ENCODE measurements at regions not wholly inside any gene's neighbourhood (a gene's known extent, or its start where the extent isn't known, plus 50 kb on each side); places are given as distances from the start of the nearest gene placed in this dataset.
"Not testable (repeated sequence)": the region's sequence is repeated elsewhere in the genome, so short reads cannot be mapped to it uniquely, and the experiment has no call there.

DNA sequence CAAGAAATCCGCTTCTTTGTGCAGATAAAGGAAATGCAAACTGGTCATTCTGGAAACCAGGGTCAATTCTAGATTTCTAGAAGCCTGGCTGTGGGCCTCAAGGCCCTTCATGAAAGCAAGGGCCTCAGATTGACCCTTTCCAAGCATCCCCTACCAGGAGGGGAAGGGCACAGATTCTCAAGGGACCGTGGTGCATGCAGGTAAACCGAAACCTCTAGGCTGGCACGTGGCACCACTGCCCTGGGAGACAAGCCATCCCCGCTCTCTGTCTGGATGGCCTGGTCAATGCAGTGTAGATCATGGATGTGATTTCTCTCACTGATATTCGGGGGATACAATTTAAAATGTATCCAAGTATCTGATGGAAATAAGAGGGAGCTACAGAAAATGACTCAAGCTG lies 69.4 kb downstream of the TOMM20 start:
- DNase-seq = no peak

DNA sequence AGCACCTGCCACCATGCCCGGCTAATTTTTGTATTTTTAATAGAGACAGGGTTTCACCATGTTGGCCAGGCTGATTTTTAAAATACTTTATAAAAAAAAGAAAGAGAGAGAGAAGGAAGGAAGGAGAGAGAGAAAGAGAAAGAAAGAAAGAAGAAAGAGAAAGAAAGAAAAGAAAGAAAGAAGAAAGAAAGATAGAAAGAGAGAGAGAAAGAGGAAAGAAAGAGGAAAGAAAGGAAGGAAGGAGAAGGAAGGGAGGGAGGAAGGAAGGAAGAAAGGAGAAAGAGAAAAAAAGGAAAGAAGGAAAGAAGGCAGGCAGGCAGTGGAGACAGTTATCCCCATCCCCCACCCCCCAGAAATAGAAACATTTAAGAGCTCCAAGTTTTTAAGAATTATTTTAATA lies 69.9 kb downstream of the TOMM20 start:
- no peak for DNase-seq

DNA sequence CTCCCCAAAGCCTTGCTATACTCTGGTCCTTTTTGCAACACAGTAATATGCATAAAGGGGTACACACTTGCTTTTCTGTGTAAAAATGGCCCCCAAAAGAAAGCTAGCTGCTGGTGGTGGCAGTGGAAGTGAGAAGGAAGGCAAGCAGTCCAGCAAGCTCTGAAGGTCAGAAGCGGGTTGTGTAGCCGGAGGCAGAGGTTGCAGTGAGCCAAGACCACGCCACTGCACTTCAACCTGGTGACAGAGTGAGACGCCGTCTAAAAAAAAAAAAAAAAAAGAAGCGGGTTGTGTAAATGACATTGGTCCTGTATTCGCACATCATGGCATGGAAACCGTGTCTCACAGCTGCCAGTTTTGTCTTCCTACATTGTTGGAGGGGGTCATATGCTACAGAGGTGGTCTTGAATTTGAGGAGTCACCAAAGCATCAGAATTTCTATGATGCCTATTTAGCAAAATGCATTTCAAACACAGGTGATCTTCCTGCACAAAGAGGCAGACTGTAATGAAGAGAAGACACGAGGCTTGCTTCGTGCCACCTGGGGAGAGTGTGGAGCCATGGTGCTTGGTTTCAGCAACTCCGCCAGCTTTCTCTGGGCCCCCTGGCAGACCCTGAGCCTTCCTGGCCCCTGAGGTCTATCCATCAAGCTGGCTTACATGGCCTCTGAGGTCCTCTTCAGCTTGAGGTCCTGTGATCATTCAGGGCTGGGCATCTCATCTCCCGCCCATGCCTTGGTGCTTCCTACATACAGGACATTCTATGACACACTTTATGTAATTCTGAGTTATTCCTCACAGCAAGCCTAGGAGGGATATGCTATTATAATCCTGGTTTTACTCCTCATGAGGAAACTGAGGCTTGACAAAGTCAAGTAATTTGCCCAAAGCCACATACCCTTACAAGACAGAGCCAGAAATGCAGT lies 71.0 kb downstream of the TOMM20 start:
- DNase-seq = no peak

DNA sequence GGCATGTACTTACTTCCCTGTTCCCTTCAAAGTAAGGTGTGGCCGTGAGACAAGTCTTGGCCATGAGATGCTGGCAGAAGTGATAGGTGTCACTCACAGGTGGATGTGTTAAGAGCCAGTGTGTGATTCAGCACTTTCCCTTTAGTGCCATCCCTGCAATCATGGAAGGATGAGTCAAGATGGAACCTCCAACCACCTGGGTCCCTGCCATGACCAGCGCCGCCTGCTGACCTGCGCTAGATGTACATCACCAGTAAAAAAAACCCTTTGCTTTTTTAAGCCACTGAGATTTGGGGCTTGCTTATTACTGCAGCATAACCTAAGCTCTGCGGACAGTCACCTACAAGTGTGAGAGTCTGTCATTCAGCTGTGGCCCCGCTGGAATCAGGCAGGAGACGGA lies 71.7 kb downstream of the TOMM20 start:
- no peak for DNase-seq

DNA sequence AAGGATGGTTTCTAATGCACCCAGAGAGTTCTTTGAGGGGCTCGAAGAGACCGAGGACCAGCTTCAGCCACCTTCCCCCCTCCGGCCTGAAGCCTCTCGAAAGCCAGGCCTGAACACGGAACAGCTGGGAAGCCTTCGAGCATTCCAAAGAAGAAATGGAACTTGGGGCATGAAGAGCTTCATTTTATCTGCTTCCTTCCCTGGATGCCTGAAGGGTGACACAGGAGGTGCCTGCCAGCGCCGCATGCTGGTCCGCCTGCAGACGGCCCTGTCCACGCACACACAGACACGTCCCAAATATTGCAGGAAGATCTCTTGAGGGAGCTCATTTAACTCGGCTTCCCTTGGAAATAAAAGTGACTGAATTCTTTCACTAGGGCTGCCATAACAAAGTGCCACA lies 73.7 kb downstream of the TOMM20 start:
- no peak for DNase-seq

DNA sequence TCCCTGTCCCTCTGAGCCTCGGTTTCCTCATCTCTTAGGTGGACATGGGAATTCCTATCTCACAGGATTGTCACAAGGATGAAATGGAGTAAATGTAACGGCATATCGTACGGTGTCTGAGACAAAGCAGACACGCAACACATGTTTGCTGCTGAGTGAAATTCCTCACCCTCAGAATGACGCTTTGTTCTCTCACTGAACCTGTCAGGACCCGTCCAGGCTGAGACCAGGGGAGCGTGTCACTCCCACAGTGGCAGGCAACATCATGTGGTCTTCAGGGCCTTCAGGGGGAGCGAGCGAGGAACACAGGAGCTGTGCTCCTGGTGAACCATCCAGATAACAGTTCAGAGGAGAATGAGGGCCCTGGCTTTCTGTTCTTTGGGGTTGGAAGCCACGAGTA lies 74.2 kb downstream of the TOMM20 start:
- DNase-seq = no peak

DNA sequence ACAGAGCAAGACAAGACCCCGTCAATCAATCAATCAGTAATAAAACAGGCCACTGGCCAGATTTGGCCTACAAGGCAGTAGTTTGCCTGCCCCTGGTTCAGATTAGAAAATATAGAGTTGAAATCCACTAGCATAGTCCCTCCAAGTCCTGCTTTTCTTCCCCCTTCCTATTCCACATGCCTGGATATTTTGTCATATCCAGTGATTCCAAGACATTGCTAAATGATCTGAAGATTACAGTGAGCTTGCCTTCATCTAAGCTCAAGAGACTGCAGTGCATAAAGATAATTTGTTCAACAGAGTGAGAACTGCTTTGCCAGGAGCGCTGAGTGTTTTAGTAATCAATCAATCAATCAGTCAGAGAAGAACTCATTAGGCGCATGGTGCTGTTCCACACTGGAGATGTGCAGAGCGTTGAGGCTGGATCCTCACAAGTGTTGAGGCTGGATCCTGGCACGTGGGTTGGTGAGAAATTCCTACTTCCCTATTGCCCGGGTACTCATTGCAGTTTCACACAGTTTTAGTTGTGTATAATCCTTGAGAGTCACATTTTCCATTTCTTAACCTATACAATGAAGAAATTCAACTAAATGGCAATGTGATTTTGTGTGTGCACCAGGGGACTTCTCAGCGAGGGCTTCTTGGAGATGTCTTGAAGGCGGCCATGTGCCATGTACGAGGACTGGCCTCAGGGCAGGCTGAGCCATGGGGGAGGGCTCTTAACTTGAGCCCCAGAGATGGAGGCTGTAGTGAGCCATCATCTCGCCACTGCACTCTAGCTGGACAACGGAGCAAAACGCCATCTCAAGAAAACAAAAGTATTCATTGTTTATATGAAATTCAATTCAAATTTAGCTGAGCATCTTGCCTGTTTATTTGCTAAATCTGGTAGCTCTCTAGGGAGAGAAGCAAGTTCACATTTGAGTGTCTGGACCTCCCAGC lies 76.3 kb downstream of the TOMM20 start:
- no peak for DNase-seq

DNA sequence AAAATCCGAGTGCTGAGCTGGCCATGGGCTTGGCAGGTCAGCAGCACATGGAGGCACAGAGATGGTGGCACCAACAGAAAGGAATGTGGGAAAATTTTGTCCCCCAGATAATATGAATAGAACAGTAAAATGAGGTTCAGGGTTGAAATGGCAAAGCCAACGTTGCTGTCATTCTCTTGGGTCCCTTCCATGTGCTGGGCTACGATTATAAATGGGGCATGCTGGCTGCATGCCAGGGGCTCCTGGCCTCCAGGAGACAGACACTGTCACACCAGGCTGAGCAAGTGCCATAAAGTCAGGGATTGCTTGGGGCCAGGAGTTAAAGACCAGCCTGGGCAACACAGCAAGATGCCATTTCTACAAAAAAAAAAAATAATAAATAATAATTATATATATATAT lies 77.1 kb downstream of the TOMM20 start:
- no peak for DNase-seq

DNA sequence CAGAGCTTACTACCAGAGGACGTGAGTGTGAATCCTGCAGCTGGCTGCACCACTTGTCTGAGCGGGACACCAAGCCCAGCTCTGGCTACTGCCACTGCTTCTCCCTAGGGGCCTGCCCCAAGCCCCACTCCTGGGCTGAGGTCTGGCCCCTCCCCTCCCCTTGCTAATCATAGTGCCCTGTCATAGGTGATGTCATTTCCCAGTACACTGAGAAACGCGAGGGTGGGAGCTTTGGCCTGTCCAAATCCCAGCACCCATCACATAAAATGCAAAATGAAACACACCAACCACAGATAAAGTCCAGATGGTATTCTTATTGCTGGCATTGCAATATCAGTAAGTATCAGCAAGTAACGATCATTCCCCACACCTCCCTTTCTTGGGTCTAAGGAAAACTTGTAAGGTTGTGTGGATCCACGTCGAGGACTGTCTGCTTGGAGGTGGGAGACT lies 77.7 kb downstream of the TOMM20 start:
- DNase-seq = no peak

DNA sequence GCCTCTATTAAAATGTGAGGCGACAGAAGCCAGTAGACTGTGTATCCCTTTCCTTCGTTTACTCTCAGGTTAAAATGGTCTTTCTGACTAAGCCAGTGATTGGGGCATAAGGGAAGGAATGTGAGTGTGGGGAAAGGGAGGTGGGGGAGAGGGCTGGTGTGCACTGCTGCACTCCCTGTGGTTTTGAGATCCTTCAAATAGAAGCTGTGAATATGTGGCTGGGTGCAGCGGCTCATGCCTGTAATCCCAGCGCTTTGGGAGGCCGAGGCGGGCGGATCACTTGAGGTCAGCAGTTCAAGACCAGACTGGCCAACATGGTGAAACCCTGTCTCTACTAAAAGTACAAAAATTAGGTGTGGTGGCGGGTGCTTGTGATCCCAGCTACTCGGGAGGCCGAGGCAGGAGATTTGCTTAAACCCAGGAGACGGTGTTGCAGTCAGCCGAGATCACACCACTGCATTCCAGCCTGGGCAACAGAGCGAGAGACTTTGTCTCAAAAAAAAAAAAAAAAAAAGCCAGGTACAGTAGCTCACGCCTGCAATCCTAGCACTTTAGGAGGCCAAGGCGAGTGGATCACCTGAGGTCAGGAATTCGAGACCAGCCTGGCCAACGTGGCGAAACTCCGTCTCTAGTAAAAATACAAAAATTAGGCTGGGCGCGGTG lies 78.8 kb downstream of the TOMM20 start:
- not testable (repeated sequence) for DNase-seq

DNA sequence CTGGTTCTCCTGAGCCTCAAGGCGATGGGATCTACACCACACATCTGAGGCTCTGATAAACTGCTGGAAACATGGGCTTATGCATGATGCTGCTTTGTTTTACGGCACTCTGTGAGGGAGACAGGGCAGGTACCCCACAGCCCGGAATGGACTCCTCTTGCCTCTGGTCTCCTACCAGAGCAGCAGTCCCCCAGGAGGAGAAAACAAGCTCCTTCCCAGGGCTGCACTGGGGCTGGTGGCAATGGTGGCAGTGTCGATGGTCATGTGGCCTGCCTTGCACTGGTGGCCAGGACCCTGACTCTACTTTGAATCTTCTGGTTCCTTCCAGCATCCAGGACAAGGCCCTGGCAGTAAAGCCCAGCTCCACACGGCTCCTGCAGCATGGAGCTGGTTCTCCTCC lies 79.4 kb downstream of the TOMM20 start:
- DNase-seq = no peak

DNA sequence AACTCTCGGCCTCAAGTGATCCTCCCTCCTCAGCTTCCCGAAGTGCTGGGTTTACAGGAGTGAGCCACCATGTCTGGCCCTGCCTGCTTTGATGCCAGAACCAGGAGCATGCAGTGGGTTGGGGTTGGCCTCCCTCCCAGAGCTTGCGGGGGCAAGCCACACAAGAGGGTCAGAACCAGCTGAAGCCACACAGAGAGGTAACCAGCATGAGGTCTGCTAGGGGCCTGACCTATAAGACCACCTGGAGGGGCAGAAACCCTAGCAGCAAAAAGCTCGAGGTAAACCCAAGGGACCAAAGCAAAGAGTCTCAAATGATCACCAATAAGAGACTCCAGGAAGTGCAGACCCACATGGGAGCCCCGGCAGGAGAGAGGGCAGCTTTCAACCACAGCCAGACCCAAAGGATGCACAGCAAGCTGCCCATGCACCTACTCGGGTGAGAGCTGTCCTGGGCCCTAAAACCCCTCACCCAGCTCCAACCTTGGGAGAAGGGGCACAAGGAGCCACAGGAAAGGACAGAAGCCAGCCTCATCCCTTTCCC lies 81.2 kb downstream of the TOMM20 start:
- no peak for DNase-seq

DNA sequence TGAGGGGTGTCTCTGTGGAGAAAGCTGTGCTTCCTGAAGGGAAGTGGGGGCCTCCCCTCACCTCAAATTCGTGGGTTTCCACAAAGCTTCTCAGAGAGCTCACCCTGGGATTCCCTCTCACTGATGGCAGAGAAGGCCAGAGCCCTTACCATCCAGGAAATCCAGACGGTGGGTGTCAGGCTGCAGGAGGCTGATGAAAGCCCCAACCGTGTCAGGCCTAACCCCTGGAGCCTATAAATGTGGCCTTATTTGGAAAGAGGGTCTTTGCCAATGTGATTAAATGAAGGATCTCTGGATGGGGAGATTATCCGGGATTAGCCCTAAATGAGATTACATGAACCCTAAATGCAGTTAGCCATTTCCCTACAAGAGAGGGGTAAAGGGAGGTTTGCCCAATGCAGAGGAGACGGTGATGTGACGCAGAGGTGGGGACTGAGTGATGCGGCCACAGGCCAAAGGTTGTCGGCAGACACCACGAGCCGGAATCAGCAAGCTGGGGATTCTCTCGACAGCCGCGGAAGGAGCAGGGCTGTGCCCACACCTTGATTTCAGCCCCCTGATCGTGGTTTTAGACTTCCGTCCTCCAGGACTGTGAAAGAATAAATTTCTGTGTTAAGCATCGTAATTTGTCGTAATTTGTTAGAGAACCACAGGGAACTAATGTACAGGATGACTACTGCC lies 82.6 kb downstream of the TOMM20 start:
- no peak for DNase-seq

DNA sequence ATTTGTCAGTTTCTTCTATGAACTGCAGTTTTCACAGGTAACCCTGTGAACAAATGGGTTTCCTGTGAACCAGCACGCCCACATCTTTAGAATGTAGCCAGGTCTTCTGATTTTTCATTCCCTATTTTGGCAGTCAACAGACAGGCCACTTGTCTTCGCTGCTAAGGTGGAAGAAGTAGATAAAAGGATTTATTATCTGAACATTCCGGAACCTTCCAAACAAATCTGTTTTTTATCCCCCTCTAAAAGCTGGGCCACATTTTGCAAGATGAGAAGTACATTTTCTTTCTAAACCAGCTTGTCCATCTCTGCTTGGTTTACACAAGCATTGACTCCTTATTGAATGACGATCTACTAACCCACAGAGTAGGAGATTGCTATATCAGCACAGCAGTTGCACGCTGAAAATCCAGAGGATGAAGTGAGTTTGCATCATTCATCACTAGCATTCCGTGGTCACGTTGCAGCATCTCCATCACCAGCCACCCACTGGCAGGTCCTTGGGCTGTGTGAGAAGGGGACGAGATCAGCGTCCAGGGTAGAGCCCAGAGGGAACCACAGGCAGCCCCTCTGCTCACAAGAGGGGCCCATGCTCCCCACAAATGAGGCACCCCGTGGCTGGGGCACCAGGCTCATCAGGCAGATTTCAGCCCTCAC lies 83.5 kb downstream of the TOMM20 start:
- no peak for DNase-seq

DNA sequence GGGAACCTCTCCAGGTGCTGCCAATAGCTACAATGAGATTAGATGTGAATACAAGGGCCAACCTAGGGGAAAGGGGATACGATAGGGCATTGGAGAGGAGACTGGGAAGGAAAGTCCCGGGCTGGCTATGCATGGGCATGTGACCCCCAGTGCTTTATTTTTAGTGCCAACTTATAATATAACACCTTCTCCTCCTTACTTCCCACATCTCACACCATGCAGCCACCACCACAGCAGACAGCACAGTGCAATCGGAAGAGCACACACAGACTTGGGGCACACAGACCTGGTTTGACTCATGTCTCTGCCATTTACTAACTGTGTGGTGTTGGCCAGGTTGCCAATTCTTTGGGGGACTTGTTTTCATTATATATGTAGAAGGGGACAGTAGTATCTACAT lies 85.4 kb downstream of the TOMM20 start:
- no peak for DNase-seq

DNA sequence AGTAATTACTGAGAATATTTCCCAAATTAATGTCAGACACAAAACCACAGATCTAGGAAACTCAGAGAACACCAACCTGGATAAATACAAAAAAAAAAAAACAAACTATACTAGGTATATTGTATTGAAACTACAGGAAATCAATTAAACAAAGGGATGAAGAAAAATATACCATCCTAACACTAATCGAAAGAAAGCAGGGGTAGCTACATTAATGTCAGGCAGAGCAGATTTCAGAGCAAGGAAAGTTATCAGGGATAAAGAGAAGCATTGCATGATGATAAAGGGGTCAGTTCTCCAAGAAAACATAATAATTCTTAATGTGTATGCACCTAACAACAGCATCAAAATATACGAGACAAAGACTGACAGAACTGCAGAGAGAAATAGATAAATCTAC lies 89.9 kb downstream of the TOMM20 start:
- no peak for DNase-seq

DNA sequence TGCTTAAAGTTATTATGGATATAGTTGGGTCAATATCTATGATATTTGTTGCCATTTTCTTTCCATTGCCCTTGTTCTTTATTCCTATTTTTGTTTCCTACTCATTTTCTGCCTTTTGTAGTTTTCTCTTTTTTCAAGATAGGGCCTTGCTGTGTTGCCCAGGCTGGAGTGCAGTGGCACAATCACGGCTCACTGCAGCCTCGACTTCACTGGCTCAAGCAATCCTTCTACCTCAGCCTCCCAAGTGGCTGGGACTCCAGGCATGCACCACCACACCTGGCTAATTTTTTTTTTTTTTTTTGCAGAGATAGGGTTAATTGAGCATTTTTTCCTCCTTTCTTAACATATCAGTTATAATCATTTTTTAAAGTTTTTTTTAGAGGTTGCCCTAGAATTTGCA lies 92.7 kb downstream of the TOMM20 start:
- DNase-seq = no peak

DNA sequence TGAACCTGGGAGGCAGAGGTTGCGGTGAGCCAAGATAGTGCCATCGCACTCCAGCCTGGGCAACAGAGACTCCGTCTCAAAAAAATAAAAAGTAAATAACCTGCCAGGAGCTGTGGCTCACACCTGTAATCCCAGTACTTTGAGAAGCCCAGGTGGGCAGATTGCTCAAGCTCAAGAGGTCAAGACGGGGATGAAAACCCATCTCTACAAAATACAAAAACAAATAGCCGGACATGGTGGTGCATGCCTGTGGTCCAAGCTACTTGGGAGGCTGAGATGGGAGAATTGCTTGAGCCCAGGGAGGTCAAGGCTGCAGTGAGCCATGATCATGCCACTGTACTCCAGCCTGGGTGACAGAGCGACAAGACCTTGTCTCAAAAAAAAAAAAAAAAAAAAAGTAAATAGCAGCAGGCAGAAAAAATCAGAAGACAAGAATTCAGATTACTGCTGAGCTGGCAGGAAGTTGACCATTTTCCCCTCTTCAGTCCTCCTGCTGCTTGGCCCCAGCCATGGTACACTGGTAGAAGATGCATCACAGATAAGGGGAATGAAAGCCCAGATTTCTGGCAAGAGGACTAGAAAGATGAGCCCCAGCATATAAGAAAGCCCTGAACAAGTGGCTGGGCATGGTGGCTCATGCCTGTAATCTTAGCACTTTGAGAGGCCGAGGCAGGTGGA lies 97.6 kb downstream of the TOMM20 start:
- DNase-seq = no peak

DNA sequence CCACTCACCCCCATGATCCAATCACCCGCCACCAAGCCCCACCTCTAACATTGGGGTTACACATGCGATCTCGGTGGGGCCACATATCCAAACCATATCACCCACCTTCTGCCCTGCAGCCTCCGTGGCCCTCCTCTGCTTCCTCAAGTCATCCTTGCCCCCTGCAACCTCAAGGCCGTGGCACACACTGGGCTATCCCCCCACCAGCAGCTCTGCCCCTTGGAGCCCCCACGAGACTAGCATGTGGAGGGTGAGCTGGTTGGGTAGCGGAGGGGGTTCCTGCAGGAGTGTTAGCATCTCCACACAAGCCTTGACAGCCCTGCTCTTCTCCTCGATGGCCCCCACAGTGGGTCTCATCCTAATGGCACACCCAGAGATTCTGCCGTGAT lies 100.8 kb downstream of the TOMM20 start:
- DNase-seq = no peak

DNA sequence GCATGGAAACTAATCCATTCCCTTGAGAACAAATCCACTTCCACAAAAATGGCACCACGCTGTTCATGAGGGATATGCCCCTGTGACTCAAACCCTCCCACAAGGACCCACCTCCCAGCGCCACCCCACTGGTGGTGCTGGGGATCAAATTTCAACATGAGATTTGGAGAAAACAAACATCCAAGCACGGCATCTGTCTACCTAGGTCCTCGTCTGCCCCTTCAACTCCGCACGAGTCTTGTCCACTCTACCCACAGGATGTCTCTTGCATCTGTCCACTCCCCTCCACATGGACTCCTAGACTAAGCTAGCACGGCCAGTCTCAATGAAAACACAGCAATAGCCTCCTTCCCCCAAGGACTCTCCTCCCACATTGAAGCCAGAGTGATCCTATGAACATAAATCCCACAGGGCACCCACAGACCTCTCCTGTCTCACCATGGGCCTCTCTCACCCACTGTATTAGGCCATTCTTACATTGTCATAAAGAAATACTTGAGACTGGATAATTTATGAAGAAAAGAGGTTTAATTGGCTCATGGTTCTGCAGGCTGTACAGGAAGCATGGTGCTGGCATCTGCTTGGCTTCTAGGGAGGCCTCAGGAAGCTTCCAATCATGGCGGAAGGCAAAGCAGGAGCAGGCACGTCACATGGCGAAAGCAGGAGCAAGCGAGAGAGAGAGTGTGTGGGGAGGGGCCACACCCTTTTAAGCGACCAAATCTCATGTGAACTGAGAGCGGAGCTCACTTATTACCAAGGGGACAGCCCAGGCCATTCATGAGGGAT lies 101.4 kb downstream of the TOMM20 start:
- DNase-seq = no peak
